Pons (tissue), 1 donor: ENCODE measurements at regions not wholly inside any gene's neighbourhood (a gene's known extent, or its start where the extent isn't known, plus 50 kb on each side); places are given as distances from the start of the nearest gene placed in this dataset.
"Not testable (repeated sequence)": the region's sequence is repeated elsewhere in the genome, so short reads cannot be mapped to it uniquely, and the experiment has no call there.

ENCODE experiments used
- DNase-seq: peaks from one replicate; pipeline ENCODE4 v3.0.0-alpha.2; 2016; ENCODE audit warnings: low spot score

GRCh38 chr4:16450724-16451123 is 224.5 kb upstream of the TAPT1 start:
- no peak for DNase-seq

GRCh38 chr4:16450031-16450430 is 223.8 kb upstream of the TAPT1 start:
- DNase-seq = no peak

- no peak for DNase-seq
Observed at GRCh38 chr4:16449406-16449805, 223.1 kb upstream of the TAPT1 start.

- DNase-seq = no peak
Observed at GRCh38 chr4:16448241-16448840, 222.1 kb upstream of the TAPT1 start.

GRCh38 chr4:16443504-16444088 is 217.3 kb upstream of the TAPT1 start:
- peak; percentile 42 for DNase-seq

GRCh38 chr4:16442296-16442695 is 216.0 kb upstream of the TAPT1 start:
- no peak for DNase-seq

- DNase-seq = no peak
Observed at GRCh38 chr4:16439768-16440167, 213.5 kb upstream of the TAPT1 start.

- no peak for DNase-seq
Observed at GRCh38 chr4:16438986-16439385, 212.7 kb upstream of the TAPT1 start.

GRCh38 chr4:16437836-16438235 is 211.6 kb upstream of the TAPT1 start:
- DNase-seq = no peak

- DNase-seq = no peak
Observed at GRCh38 chr4:16431866-16432265, 205.6 kb upstream of the TAPT1 start.

- DNase-seq = peak; percentile 7
Observed at GRCh38 chr4:16418814-16419213, 192.5 kb upstream of the TAPT1 start.

GRCh38 chr4:16417198-16417597 is 190.9 kb upstream of the TAPT1 start:
- no peak for DNase-seq

GRCh38 chr4:16416601-16417000 is 190.3 kb upstream of the TAPT1 start:
- no peak for DNase-seq

GRCh38 chr4:16415751-16416150 is 189.5 kb upstream of the TAPT1 start:
- no peak for DNase-seq

GRCh38 chr4:16413814-16414555 is 187.7 kb upstream of the TAPT1 start:
- no peak for DNase-seq

- no peak for DNase-seq
Observed at GRCh38 chr4:16411501-16412085, 185.3 kb upstream of the TAPT1 start.

GRCh38 chr4:16393216-16393615 is 166.9 kb upstream of the TAPT1 start:
- not testable (repeated sequence) for DNase-seq

- no peak for DNase-seq
Observed at GRCh38 chr4:16391196-16391595, 164.9 kb upstream of the TAPT1 start.

GRCh38 chr4:16387448-16387847 is 161.2 kb upstream of the TAPT1 start:
- DNase-seq = no peak

- DNase-seq = no peak
Observed at GRCh38 chr4:16386711-16387320, 160.5 kb upstream of the TAPT1 start.

GRCh38 chr4:16384576-16384975 is 158.3 kb upstream of the TAPT1 start:
- no peak for DNase-seq

- DNase-seq = no peak
Observed at GRCh38 chr4:16382571-16382970, 156.3 kb upstream of the TAPT1 start.

GRCh38 chr4:16377887-16378286 is 151.6 kb upstream of the TAPT1 start:
- no peak for DNase-seq
